Endothelial cell of umbilical vein (primary cell): ENCODE measurements at regions not wholly inside any gene's neighbourhood (a gene's known extent, or its start where the extent isn't known, plus 50 kb on each side); places are given as distances from the start of the nearest gene placed in this dataset.
"Not testable (repeated sequence)": the region's sequence is repeated elsewhere in the genome, so short reads cannot be mapped to it uniquely, and the experiment has no call there.

Experiments
- EZH2 ChIP-seq: IDR thresholded peaks from 2 replicates; pipeline ENCODE4 v1.6.1; 2012; ENCODE audit warnings: borderline replicate concordance, low read depth, mild to moderate bottlenecking, moderate library complexity, low read length, inconsistent platforms; ENCODE audit not compliant: severe bottlenecking
- JUN ChIP-seq: IDR thresholded peaks from 2 replicates; pipeline ENCODE4 v1.6.1; 2011; ENCODE audit warnings: borderline replicate concordance, low read depth; ENCODE audit not compliant: insufficient read length, insufficient read depth
- MYC ChIP-seq: IDR thresholded peaks from one replicate; pipeline ENCODE4 v1.6.1; 2011; ENCODE audit warnings: mild to moderate bottlenecking, low read depth, low read length
- POLR2A ChIP-seq: IDR thresholded peaks from 2 replicates; pipeline ENCODE4 v1.6.1; 2012; ENCODE audit warnings: low read depth, mild to moderate bottlenecking, control low read depth, low read length
- TF ChIP-seq, protein P1 (sequence below), 2 donors: IDR thresholded peaks; 1 replicate in 1 of 2; 2 replicates in 1 of 2; pipeline ENCODE4 v1.5.1; 2011; ENCODE audit warnings: low read length in 2 of 2, mild to moderate bottlenecking in 2 of 2, moderate library complexity in 2 of 2, control low read depth in 1 of 2, inconsistent platforms in 1 of 2, low read depth in 1 of 2; ENCODE audit not compliant: insufficient read depth in 1 of 2; ENCODE audit errors: extremely low read depth in 1 of 2

- TF ChIP-seq, protein P1, sequence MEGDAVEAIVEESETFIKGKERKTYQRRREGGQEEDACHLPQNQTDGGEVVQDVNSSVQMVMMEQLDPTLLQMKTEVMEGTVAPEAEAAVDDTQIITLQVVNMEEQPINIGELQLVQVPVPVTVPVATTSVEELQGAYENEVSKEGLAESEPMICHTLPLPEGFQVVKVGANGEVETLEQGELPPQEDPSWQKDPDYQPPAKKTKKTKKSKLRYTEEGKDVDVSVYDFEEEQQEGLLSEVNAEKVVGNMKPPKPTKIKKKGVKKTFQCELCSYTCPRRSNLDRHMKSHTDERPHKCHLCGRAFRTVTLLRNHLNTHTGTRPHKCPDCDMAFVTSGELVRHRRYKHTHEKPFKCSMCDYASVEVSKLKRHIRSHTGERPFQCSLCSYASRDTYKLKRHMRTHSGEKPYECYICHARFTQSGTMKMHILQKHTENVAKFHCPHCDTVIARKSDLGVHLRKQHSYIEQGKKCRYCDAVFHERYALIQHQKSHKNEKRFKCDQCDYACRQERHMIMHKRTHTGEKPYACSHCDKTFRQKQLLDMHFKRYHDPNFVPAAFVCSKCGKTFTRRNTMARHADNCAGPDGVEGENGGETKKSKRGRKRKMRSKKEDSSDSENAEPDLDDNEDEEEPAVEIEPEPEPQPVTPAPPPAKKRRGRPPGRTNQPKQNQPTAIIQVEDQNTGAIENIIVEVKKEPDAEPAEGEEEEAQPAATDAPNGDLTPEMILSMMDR (IDR thresholded peaks at IDR 0.05; ENCODE audit: extremely low read depth in 1 of 2, insufficient read depth in 1 of 2, low read depth in 1 of 2, low read length in 2 of 2) = not testable (repeated sequence)
- not testable (repeated sequence) for TF ChIP-seq POLR2A, JUN, EZH2, MYC
Observed at GRCh38 chr15:24260854-24261253, 414.7 kb upstream of the NPAP1 start.
